Activated T-cell treated with anti-CD3 and anti-CD28 coated beads for 24 hours (primary cell): ENCODE measurements at regions not wholly inside any gene's neighbourhood (a gene's known extent, or its start where the extent isn't known, plus 50 kb on each side); places are given as distances from the start of the nearest gene placed in this dataset.
"Not testable (repeated sequence)": the region's sequence is repeated elsewhere in the genome, so short reads cannot be mapped to it uniquely, and the experiment has no call there.

ENCODE experiments used
- DNase-seq: peaks from one replicate; pipeline ENCODE4 v3.0.0-alpha.2; 2020; ENCODE audit warnings: low read depth

DNA sequence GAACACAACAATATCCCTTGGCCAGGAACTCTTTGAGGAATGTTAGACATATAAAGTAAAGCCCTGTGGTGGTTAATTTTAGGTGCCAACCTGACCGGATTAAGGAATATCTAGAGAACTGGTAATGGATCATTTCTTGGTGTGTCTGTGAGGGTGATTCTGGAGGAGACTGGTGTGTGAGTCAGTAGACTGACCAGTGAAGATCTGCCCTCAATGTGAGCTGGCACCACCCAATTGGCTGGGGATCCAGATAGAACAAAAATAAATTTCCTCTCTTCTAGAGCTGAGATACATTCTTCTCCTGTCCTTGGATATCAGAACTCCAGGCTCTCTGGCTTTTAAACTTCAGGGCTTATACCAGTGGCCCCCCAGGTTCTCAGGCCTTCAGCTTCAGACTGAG is 56.2 kb upstream of the TNPO1 start:
- no peak for DNase-seq

DNA sequence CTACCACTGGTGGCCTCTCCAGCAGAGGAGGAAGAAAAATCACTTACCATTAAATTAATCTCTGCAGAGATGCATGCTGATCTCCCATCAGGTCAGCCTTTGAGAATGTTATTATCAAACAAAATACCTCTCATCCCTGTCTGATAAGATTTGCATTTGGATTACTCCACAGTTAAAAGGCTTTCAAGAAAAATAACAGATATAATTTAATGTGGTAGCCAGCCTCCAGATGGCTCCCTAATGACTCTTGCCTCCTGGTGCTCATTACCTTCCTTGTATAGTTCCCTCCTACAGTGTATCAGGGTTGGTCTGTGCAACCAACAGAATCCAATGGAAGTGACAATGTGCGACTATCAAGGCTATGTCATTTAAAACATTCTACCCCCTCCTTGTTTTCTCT is 63.6 kb upstream of the TNPO1 start:
- no peak for DNase-seq

- no peak for DNase-seq
These were observed 67.0 kb upstream of the TNPO1 start for GRCh38 chr5:72749362-72749997.

GRCh38 chr5:72747826-72748225 is 68.6 kb upstream of the TNPO1 start:
- DNase-seq: no peak

GRCh38 chr5:72746736-72747135 is 69.7 kb upstream of the TNPO1 start:
- no peak for DNase-seq

GRCh38 chr5:72744136-72744535 is 72.3 kb upstream of the TNPO1 start:
- DNase-seq: no peak

- DNase-seq: no peak
These were observed 74.7 kb upstream of the TNPO1 start for GRCh38 chr5:72741805-72742204.

DNA sequence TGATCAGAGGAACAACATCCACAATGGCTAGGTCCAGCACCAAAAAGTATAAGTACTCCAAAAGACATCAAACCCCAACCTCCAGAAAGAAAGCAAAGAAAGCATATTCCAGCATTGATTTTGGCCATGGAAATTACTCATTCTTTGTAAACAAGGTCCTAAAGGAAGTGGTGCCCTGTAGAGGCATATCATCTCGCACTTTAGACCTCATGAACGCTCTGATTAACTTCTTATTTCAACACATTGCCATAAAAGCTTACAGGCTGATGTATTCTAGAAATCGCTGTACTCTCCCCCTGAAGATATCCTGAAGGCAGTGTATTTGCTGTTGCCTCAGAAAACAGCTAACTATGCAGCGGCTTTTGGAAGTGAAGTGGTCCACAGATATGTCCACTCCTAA is 82.7 kb upstream of the TNPO1 start:
- no peak for DNase-seq

DNA sequence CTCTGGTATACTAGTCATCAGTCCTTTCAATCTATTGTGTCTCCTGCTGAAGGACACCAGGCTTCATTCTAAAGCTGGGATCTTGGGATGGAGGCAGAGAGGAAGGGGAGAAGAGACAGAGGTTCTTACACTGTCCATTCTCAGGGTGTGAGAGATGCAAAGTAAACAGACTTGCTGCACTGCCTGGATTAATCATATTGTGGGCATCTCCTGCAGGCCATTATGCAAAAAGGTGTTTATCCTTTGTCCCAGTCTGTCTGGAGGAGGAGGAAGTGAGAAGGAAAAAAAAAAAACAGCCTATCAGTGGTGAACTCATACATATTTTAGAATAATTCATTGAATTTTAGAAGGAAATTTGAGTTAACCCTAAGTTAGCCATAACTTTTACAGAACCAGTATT is 92.9 kb upstream of the TNPO1 start:
- DNase-seq: no peak

DNA sequence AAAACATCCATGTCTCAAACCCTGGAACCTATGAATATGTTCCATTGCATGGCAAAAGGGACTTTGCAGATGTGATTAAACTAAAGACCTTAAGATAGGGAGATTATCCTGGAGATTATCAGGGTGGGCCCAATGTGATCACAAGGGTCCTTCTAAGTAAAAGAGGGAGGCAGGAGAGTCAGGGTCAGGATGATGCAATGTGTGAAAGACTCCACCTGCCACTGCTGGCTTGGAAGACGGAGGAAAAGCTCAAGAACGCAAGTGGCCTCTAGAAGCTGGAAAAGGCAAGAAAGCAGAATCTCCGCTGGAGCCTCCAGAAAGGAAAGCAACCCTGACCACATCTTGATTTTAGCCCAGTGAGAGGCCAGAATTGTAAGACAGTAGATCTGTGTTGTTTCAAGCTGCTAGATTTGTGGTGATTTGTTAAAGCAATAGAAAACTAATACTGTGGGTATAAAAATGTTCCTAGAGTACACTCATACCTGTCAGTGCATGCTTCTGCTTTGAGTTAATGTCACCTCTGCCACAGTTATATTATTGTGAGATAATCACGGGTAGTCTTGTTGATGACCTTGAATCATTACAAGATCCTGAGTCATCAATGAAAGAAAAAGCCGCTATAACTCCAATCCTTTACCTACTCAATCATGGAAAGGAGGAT is 93.5 kb upstream of the TNPO1 start:
- no peak for DNase-seq

DNA sequence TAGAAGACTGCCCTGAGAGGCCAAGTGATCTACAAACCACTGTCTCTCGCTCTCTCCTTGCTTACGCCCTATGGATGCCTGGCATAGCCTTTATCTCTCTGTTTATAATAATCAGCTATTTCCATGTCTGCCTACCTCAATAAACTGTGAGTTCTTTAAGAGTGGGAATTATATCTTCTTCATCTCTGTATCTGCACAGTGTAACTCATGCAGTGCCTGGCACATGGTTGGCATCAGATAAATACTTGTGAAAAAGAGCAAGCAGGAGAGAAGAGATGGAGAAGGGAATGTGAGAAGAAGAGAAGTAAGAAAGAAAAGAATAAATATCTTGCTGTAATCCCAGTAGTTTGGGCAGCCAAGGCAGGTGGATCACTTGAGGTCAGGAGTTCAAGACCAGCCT is 94.6 kb upstream of the TNPO1 start:
- DNase-seq: no peak

GRCh38 chr5:72720205-72720604 is 96.3 kb upstream of the TNPO1 start:
- no peak for DNase-seq

DNA sequence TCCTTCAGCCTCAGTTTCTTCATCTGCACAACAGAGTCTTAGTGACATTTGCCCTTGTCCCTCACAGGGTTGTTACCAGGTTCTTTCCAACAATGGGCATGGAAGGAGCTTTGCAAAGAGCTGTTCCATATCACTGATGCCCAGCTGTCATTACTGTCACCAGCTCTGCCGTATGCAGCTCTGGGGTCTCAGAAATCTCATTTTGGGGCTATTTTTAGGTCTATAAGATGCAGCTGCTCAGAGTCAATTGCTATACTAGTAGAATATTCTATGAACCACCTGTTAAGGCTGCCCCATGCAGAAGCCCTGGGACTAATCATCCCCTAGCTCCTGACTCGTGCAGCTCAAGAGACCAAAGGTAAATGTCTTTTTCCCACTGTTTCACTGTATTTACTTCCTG is 105.1 kb upstream of the TNPO1 start:
- no peak for DNase-seq

DNA sequence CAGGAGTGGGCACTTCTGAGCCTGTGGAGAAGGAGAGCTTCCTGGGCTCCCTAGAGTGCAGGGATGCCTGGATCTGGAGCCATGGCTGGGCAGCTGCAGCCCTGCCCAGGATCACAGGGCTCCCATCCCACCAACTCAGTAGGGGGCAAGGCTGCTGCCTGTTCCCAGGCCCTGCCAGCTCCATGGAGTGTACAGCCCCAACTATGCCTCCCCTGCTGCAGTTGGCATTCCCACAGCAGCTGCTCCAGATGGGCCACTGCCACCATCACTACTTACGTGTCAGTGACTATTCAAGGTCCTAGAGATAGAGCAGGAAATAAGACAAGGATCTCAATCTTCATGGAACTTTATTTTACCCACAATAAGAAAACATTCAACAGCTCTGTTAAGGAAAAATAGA is 107.1 kb upstream of the TNPO1 start:
- no peak for DNase-seq

- no peak for DNase-seq
These were observed 111.3 kb upstream of the TNPO1 start for GRCh38 chr5:72705178-72705577.

GRCh38 chr5:72703876-72704275 is 112.6 kb upstream of the TNPO1 start:
- DNase-seq: no peak

DNA sequence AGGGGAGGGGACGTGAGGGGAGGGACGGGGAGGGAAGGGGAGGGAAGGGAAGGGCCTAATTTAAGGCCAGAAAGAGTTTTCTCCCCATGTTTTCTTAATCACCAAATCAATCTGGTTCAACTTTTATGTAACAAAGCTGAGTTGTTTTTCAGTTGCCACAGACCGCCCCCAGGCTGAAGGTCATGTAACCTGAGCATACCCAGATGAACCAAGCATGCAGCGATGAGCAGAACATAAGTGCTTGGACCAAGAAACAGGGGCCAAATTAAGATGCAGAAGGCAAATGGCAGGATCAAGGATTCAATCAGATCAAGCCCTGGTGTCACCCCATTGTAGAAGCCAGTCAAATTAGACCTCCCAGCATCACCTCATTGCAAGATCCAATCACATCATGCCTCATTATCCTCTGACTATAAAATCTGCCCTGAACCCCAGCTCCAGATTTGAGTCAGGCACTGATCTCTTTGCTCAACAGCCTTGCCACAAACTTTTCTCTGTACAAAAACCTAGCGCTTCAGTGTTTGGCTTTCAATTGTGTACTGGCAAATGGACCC is 113.5 kb upstream of the TNPO1 start:
- no peak for DNase-seq

DNA sequence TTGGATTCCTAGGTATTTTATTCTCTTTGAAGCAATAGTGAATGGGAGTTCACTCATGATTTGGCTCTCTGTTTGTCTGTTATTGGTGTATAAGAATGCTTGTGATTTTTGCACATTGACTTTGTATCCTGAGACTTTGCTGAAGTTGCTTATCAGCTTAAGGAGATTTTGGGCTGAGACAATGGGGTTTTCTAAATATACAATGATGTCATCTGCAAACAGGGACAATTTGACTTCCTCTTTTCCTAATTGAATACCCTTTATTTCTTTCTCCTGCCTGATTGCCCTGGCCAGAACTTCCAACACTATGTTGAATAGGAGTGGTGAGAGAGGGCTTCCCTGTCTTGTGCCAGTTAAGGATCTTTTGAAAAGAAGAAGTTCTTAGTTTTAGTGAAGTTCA is 114.4 kb upstream of the TNPO1 start:
- not testable (repeated sequence) for DNase-seq

DNA sequence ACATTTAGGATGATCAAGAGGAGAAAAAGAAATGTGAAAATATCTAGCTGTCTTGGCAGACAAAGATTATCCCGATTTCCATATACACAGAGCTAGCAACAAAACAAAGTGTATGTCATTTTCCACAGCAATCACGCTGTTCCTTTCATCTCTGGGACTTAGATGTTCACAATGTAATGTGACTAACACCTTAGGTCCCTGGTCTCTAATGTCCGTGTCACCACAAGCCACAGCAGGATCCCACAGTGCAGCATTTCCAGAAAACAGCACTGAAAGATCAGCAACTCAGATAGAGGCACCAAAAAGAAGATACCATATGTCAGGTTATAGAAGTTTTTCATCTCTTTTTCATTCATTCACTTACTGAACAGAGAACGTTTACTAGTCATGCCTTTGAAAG is 118.0 kb upstream of the TNPO1 start:
- DNase-seq: no peak

GRCh38 chr5:72697622-72698021 is 118.8 kb upstream of the TNPO1 start:
- DNase-seq: no peak

DNA sequence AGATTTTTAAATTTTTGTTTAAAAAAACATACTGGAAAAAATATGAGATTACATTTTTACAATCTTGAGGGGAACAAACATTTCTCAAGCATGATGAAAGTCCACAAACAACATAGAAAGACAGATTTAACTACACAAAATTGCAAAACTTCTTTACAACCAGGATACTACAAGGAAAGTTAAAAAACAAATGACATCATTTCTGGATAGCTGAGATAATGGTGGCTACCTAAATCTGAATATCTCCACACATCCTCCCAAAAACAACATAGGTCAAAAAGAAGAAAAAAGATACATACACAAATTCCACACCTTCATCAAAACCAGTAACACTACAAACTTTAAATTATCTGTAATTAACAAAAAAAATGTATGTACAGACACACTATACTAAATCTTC is 120.8 kb upstream of the TNPO1 start:
- DNase-seq: no peak

GRCh38 chr5:72694856-72695255 is 121.6 kb upstream of the TNPO1 start:
- no peak for DNase-seq

DNA sequence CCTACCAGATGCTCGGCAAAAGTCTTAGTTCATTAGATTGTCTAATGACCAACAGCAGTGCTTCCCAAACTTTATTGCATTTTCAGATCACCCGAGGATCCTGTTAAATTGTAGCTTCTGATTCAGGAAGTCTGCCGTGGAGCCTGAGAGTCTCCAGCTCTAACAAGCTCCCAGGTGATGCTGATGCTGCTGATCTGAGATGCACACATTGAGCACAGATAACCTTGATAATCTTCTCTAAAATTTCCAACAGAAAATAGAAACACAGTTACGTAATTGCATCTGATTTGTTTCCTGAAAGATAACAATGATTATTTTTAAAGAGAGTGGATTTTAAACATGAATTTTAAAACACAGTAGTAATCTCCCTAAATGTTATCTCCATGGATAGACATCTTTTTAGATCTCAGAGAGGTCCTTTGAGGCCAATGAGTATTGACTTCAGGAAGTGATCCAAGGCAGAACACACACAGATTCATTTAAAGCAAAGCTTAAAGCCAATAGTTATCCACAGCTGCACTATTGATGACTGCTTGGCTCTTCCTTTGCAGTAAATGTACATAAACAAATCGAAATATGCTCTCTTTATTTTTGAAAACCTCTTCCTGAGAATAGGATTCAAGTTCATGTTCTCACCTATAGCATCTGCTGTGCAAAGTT is 122.8 kb upstream of the TNPO1 start:
- DNase-seq: no peak
